ENCODE measurements at regions not wholly inside any gene's neighbourhood (a gene's known extent, or its start where the extent isn't known, plus 50 kb on each side); places are given as distances from the start of the nearest gene placed in this dataset.
"Not testable (repeated sequence)": the region's sequence is repeated elsewhere in the genome, so short reads cannot be mapped to it uniquely, and the experiment has no call there.

- DNase-seq, result no peak
Measured at GRCh38 chr14:38001501-38001900, 206.2 kb upstream of the SSTR1 start.

DNA sequence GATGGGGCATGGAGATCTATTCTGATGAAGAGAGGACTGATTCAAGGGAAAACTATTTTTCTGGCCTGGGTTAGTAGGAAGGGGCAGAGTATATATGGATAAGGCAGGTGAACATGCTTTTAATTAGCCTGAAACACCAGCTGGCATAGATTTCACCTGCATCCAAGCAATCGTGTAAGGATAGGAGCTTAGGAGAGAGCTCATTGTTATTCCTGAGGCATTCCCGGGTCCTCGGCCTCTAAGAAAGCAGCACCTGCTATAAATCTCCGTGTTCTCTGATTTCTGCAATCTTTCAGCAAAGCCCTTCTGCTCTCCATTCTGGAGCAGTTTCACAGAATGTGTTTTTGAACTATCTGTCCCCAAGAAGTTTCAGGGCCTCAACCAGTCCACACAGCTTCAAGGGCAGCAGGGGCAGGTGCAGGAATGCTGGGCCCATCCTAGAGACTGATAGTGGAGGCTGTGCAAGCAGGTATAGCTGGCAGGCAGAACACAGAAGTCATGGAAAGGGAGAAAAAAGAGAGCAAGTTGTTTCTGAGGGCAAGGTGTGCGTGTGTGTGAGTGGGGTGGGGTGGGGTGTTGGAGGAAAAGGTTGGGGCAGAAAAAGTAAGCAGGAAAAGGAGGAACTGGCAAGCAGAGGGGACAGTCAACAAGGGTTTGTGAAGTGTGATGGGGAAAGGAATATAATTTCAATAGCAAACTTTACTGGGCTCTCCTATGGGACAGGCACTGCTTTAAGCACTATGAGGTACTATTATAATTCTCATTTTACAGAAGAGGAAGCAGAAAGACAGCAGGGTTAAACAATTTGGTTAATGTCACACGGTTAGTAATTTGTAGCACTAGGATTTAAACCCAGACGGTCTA is 203.7 kb upstream of the SSTR1 start:
- DNase-seq, result no peak

GRCh38 chr14:38004610-38004879 is 203.2 kb upstream of the SSTR1 start:
- DNase-seq, result no peak

DNA sequence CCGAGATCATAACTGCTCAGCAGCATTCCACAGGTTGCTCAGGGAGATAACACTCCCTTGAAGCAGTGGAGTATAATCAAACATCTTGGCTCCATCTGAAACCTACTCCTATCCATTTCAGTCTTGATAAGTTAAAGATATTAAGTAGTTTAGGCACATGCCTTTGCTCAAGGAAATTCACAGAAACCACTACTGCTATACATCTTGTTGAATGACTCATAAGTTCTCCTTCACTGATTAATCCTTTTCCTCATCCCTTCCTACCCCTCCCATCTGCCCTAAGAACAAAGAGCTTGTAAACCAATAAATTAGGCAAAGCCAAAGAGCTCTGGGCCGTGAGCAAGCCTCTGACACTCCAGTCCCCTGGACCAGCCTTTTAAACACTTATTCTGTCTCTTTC is 196.5 kb upstream of the SSTR1 start:
- DNase-seq, result not testable (repeated sequence)

DNA sequence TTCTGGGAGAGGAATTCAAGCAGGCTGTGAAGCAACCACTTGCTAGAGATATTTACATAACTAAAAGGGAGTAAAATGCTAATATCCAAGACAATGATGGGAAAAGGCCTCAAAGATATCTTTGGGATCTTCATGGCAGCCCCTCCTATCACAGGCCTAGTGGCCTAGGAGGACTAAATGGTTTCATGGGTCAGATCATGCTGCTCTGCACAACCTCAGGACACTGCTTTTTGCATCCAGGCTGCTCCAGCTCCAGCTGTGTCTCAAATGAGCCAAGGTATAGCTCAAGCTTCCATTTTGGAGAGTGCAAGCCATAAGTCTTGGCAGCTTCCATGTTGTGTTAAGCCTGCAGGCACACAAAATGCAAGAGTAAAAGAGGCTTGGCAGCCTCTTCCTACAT is 195.6 kb upstream of the SSTR1 start:
- DNase-seq, result no peak

GRCh38 chr14:38016497-38016896 is 191.2 kb upstream of the SSTR1 start:
- DNase-seq, result no peak

- no peak for DNase-seq
Measured at GRCh38 chr14:38021861-38022260, 185.8 kb upstream of the SSTR1 start.

DNA sequence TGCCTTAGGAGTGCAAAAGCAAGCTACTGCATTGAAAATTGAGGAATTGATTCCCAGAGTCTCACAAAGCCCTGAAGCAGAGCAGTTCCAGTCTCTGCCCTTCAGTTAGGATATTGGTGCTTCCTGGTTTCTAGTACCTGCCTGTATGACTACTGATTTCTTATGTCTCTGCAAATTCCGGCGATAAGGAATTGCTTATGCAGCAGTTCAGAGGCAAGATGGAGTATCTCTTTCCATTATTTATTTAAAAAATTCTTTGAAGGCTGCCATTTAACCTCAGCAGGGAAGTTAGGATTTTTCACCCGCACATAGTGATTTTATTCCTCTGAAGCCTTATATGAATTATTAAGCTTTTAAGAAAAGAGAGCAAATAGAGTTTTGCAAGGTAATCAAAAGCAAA is 184.9 kb upstream of the SSTR1 start:
- no peak for DNase-seq

DNA sequence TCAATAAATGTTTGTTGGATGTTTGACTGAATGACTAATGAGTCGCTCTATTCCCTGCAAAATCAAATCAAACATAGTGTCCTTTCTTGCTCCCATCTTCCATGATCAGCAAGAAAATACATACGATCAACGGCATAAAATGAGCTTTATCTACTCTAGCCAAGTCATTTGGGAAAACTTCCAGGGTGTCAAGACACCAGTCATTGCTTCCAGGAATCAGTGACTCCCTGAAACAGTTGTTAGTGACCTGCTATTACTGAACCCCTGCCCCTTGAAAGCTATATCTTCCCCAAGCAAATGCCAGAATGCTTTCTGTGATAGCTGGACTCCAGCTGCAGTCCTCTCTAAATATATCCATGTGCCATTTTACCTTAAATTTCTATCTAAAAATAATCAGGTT is 169.5 kb upstream of the SSTR1 start:
- no peak for DNase-seq

DNA sequence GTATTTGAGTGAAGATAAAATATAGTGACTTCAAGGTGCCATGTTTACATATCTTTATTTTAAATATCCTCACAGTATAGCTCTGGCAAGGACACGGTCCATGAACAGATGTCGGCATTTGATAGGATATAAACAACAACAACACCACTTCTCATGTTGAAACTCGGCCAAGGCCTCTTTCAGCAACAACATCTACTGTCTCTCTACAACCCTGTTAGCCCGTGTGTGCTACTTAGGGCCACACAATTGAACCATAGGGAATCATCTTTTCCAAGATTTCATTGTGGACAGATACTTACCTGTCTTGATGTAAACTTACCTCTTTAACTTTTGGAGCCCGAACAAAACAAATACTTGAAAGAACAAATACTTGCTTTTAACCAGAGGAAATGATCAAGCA is 168.7 kb upstream of the SSTR1 start:
- DNase-seq, result no peak

- DNase-seq, result no peak
Measured at GRCh38 chr14:38039496-38039895, 168.2 kb upstream of the SSTR1 start.

DNA sequence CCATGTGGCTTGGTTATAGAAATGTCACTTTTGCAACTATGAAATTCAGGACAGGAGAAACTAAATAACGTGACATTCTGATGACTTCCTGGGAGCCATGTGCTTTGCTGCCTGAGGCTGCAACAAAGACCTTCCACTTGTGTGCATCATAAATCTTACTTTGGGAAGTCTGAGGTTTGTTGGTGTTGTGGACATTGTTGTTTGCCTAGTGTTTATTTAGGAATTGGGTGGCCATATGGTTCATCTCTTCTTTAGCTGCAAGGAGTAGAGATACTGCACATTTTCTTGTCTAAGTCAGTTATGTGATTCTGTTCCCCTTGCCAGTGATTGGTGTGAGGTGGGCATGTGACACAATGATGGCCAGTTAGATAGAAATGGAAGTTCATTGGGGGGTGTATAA is 167.3 kb upstream of the SSTR1 start:
- DNase-seq, result no peak

- no peak for DNase-seq
Measured at GRCh38 chr14:38042322-38042721, 165.4 kb upstream of the SSTR1 start.

- DNase-seq, result no peak
Measured at GRCh38 chr14:38044710-38045109, 163.0 kb upstream of the SSTR1 start.

- no peak for DNase-seq
Measured at GRCh38 chr14:38045461-38045860, 162.2 kb upstream of the SSTR1 start.

- no peak for DNase-seq
Measured at GRCh38 chr14:38046160-38046559, 161.5 kb upstream of the SSTR1 start.

DNA sequence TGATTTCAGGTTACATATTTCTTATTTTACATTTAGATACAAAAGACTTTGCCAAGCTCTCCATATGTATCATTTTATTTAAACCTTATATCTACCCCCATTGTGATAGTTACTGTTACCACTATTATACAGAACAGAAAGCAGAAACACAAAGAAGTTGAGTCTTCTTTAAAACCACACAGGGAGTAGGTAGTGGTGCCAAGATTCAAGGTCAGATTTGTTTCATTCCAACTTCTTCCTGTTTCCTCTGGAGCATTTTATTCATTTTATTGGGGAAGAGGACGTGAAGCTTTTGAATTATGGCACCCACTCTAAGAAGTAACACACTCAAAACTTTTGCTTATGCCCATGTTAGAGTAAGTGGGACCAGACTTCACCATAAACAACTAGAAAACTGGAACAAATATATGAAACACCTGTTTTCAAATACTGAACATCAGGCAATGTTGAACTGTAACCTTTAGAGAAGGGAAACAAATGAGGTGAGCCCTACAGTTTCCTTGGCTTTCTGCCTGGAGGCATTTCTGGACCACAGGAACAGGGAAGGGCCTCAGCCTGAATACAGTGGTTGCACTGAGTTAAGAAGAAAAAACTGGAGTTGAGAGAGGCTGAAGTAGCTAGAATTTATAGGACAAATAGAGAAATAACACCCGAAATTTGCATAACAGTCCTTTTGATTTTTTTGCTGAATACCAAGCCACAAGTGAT is 160.4 kb upstream of the SSTR1 start:
- DNase-seq, result no peak

DNA sequence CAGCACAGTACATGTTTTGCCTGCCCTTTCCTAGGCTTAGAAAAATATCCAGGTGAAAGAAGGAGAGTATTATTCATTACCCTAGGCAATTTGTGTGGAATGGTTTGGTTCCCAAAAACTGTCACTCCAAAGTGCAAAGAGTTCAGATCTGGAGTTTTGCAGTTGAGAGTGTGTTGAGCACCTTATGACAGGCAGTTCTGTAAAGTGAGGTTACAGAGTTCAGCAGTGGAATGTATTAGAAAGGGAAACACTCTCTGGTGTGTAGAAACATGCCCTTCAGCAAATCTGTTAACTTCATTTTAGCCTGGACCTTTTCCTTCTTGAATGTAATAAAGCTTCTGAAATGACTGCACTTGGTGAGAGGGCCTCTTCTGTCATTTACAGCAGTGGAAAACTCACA is 154.0 kb upstream of the SSTR1 start:
- no peak for DNase-seq

- no peak for DNase-seq
Measured at GRCh38 chr14:38056270-38056669, 151.4 kb upstream of the SSTR1 start.

- not testable (repeated sequence) for DNase-seq
Measured at GRCh38 chr14:38062223-38062622, 145.5 kb upstream of the SSTR1 start.

DNA sequence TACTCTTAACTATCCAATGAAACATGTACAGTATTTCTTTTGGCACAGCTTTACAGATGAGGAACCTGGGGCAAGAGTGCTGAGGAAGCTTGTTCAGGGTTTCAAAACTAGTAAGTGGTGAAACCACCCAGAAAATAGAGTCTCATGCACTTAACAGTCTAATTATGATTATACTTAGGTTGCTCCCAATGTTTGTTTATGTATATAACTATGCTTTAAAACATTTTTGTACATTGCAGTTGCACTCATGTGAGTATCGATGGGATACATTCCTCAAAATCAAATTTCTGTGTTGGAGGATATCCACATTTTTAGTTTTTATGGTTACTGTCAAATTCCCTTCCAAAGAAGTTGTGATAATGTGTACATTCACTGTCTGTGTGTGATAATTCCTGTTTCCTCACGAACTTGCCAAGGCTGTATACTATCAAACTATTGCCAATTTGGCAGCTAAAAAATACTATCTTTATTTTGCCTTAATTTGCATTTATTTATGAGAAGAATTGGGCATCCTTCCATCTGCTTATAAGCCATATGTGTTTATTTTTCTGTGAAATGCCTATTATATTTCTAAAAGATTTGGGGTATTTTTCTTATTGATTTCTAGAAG is 143.9 kb upstream of the SSTR1 start:
- DNase-seq, result no peak

GRCh38 chr14:38065106-38065762 is 142.5 kb upstream of the SSTR1 start:
- peak; percentile 14 for DNase-seq

DNA sequence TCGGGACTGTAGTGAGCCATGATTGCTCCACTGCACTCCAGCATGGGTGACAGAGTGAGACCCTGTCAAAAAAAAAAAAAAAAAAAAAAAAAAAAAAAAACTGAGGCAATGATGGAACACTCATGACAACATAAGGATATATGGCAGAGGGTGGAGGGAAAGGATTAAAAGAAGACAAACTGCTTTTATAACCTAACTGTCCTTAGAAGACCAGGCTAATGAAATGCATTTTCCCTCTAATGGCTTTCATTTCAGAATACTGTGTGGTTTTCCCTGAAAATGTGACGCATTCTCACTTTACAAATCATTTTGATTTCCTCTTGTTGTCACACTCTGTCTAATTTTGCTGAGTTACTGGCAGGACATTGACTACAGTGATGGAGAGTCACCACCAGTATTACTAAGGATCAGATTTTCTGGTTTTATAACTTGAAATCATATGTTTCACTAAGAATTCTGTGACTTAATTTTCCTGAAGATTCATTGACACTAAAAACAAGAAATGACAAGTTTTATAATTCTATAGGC is 137.6 kb upstream of the SSTR1 start:
- no peak for DNase-seq

- DNase-seq, result no peak
Measured at GRCh38 chr14:38073641-38074040, 134.1 kb upstream of the SSTR1 start.

All from NK-92 treated with Interleukin-12 subunit alpha and Interleukin-12 subunit beta, amount 100 ng/mL, for 24 hours (cell line).